ENCODE measurements at regions not wholly inside any gene's neighbourhood (a gene's known extent, or its start where the extent isn't known, plus 50 kb on each side); places are given as distances from the start of the nearest gene placed in this dataset.

GRCh38 chr7:10863476-10863875, 110.2 kb upstream of the PHF14 start:
- TF ChIP-seq EZH2 (optimal IDR thresholded peaks at IDR 0.05; ENCODE audit: low read depth, low read length) (no peak), CTCF (IDR thresholded peaks at IDR 0.05; ENCODE audit: low read length) (no peak), EZH2phosphoT487 (IDR thresholded peaks at IDR 0.05; ENCODE audit: low read length) (no peak)

Measured in MM.1S (cell line).